H1 (cell line): ENCODE measurements at regions not wholly inside any gene's neighbourhood (a gene's known extent, or its start where the extent isn't known, plus 50 kb on each side); places are given as distances from the start of the nearest gene placed in this dataset.

Experiments used
- CTCF ChIA-PET: fragments of 300-600 bp; sonication (Branson Sonifier 250); formaldehyde crosslinking; loops from one replicate; lab custom pipeline; 2021; ENCODE audit not compliant: partially characterized antibody; lab: Charles Lee
- POLR2A ChIA-PET: fragments of 300-600 bp; sonication (Branson Sonifier 250); formaldehyde crosslinking; loops from one replicate; lab custom pipeline; 2021; ENCODE audit warnings: inconsistent platforms; ENCODE audit not compliant: partially characterized antibody; lab: Charles Lee
- DNase-seq, 2 experiments: peaks; one replicate each; pipeline versions ENCODE4 v3.0.0 to v3.0.0-alpha.2; 2010 to 2022; ENCODE audit warnings: low spot score in 2 of 2, low read depth in 1 of 2, mixed read lengths in 1 of 2
- FAIRE-seq: peaks from 2 replicates; lab custom pipeline; 2011; peaks lifted over from hg19 to GRCh38; lab: Jason Lieb, UNC
- H2AFZ ChIP-seq: 2 replicates; pipeline ENCODE4 v1.8.1; 2012; ENCODE audit warnings: low read length, inconsistent platforms
- H2AK5ac ChIP-seq: 2 replicates; pipeline ENCODE4 v1.6.1; 2013; ENCODE audit warnings: low read depth, low read length
- H2BK120ac ChIP-seq: replicated peaks from 2 replicates; pipeline ENCODE3; 2013; ENCODE audit warnings: low read depth, low read length, inconsistent platforms
- H2BK12ac ChIP-seq: 2 replicates; pipeline ENCODE4 v1.6.1; 2013; ENCODE audit warnings: low read depth, low read length
- H2BK15ac ChIP-seq: 2 replicates; pipeline ENCODE4 v1.6.1; 2013; ENCODE audit warnings: low read length
- H2BK20ac ChIP-seq: 2 replicates; pipeline ENCODE4 v1.6.1; 2013; ENCODE audit warnings: low read length
- H2BK5ac ChIP-seq: 2 replicates; pipeline ENCODE4 v1.6.1; 2013; ENCODE audit warnings: low read depth, low read length
- H3K14ac ChIP-seq: 2 replicates; pipeline ENCODE4 v1.6.1; 2013; ENCODE audit warnings: inconsistent platforms; ENCODE audit not compliant: insufficient read length
- H3K18ac ChIP-seq: 2 replicates; pipeline ENCODE4 v1.6.1; 2013; ENCODE audit warnings: low read length; ENCODE audit errors: extremely low read depth
- H3K23ac ChIP-seq: 2 replicates; pipeline ENCODE4 v1.6.1; 2013; ENCODE audit warnings: inconsistent platforms; ENCODE audit not compliant: insufficient read length
- H3K23me2 ChIP-seq: 2 replicates; pipeline ENCODE4 v1.6.1; 2013; ENCODE audit warnings: low read depth, low read length
- H3K27ac ChIP-seq: 2 replicates; pipeline ENCODE4 v1.6.1; 2011; ENCODE audit warnings: low read depth, low read length, inconsistent platforms
- H3K27me3 ChIP-seq, 4 experiments: replicated peaks in 1 of 4; 1 replicate in 1 of 4; 2 replicates in 3 of 4; pipeline versions ENCODE4 v1.6.1 to v1.8.1; 2011 to 2013; ENCODE audit warnings: low read length in 3 of 4, mild to moderate bottlenecking in 3 of 4, inconsistent platforms in 2 of 4, mixed read lengths in 2 of 4, moderate library complexity in 1 of 4; ENCODE audit not compliant: control insufficient read depth in 3 of 4, insufficient read depth in 3 of 4; ENCODE audit errors: extremely low read depth in 1 of 4
- H3K36me3 ChIP-seq, 4 experiments: 2 replicates each; pipeline versions ENCODE4 v1.6.1 to v1.8.1; 2011 to 2013; ENCODE audit warnings: mild to moderate bottlenecking in 4 of 4, low read length in 3 of 4, moderate library complexity in 2 of 4, control low read depth in 1 of 4, inconsistent platforms in 1 of 4; ENCODE audit not compliant: insufficient read depth in 4 of 4, control insufficient read depth in 2 of 4
- H3K4ac ChIP-seq: replicated peaks from 2 replicates; pipeline ENCODE3; 2013; ENCODE audit warnings: low read length, low read depth, mixed read lengths, inconsistent platforms; ENCODE audit not compliant: insufficient read length
- H3K4me1 ChIP-seq, 4 experiments: replicated peaks in 1 of 4; 1 replicate in 1 of 4; 2 replicates in 3 of 4; pipeline versions ENCODE4 v1.6.1 to v1.8.1; 2011 to 2013; ENCODE audit warnings: low read length in 3 of 4, inconsistent platforms in 2 of 4, mixed read lengths in 1 of 4; ENCODE audit not compliant: insufficient read depth in 4 of 4, control insufficient read depth in 3 of 4
- H3K4me2 ChIP-seq, 2 experiments: 2 replicates each; pipeline versions ENCODE4 v1.6.1 to v1.8.1; 2011 to 2013; ENCODE audit warnings: low read depth in 2 of 2, low read length in 2 of 2, control low read depth in 1 of 2, inconsistent platforms in 1 of 2, mild to moderate bottlenecking in 1 of 2; ENCODE audit not compliant: insufficient read depth in 1 of 2
- H3K4me3 ChIP-seq, 4 experiments: fragments of 200-600, 300-600 bp in 1 of 4; sonication (generic), shearing (Covaris generic), sonication (Bioruptor Twin) in 1 of 4; 2 replicates each; pipeline versions ENCODE4 v1.5.1 to v1.8.1; 2011 to 2016; ENCODE audit warnings: low read length in 4 of 4, low read depth in 3 of 4, control low read depth in 2 of 4, inconsistent platforms in 2 of 4, mild to moderate bottlenecking in 2 of 4, mixed read lengths in 1 of 4, moderate library complexity in 1 of 4; ENCODE audit not compliant: insufficient read depth in 2 of 4; ENCODE audit errors: extremely low read depth in 1 of 4
- H3K56ac ChIP-seq: replicated peaks from 2 replicates; pipeline ENCODE3; 2013; ENCODE audit warnings: low read depth, mild to moderate bottlenecking, mixed read lengths, low read length, inconsistent platforms; ENCODE audit not compliant: insufficient read length
- H3K79me1 ChIP-seq: 2 replicates; pipeline ENCODE4 v1.6.1; 2013; ENCODE audit warnings: low read depth, low read length, control low read depth
- H3K79me2 ChIP-seq, 2 experiments: 2 replicates each; pipeline versions ENCODE4 v1.6.1 to v1.8.1; 2012 to 2013; ENCODE audit warnings: low read length in 2 of 2, mild to moderate bottlenecking in 2 of 2, inconsistent platforms in 1 of 2; ENCODE audit not compliant: insufficient read depth in 2 of 2, control insufficient read depth in 1 of 2
- H3K9ac ChIP-seq, 4 experiments: replicated peaks in 1 of 4; 1 replicate in 1 of 4; 2 replicates in 3 of 4; pipeline versions ENCODE4 v1.6.1 to v1.8.1; 2011 to 2013; ENCODE audit warnings: low read depth in 3 of 4, low read length in 3 of 4, control low read depth in 2 of 4, mild to moderate bottlenecking in 2 of 4, moderate library complexity in 2 of 4, inconsistent platforms in 1 of 4; ENCODE audit errors: extremely low read depth in 1 of 4
- H3K9me3 ChIP-seq, 2 experiments: 2 replicates each; pipeline versions ENCODE4 v1.6.1 to v1.8.1; 2012 to 2013; ENCODE audit warnings: mild to moderate bottlenecking in 2 of 2, moderate library complexity in 2 of 2, control low read depth in 1 of 2, inconsistent platforms in 1 of 2, low read depth in 1 of 2, low read length in 1 of 2, mixed read lengths in 1 of 2; ENCODE audit not compliant: insufficient read depth in 2 of 2
- H4K20me1 ChIP-seq, 2 experiments: replicated peaks in 1 of 2; 2 replicates each; pipeline versions ENCODE3 to v1.8.1; 2011 to 2013; ENCODE audit warnings: inconsistent platforms in 2 of 2, low read length in 2 of 2, mild to moderate bottlenecking in 1 of 2; ENCODE audit not compliant: insufficient read depth in 2 of 2, control insufficient read depth in 1 of 2
- H4K5ac ChIP-seq: 2 replicates; pipeline ENCODE4 v1.6.1; 2013; ENCODE audit warnings: low read length, low read depth, mixed read lengths, inconsistent platforms; ENCODE audit not compliant: insufficient read length
- H4K8ac ChIP-seq: 2 replicates; pipeline ENCODE4 v1.8.0; 2013; ENCODE audit warnings: mild to moderate bottlenecking, moderate library complexity, low read length, inconsistent platforms; ENCODE audit not compliant: insufficient read depth; ENCODE audit errors: extremely low read depth
- H4K91ac ChIP-seq: replicated peaks from 2 replicates; pipeline ENCODE3; 2013; ENCODE audit warnings: low read length, mixed read lengths, inconsistent platforms; ENCODE audit not compliant: insufficient read length
- CTCF ChIP-seq, 3 experiments: IDR thresholded peaks; 1 replicate in 2 of 3; 2 replicates in 1 of 3; pipeline versions ENCODE4 v1.5.1 to v1.6.1; 2011; ENCODE audit warnings: low read length in 3 of 3, mild to moderate bottlenecking in 3 of 3, inconsistent platforms in 2 of 3, low read depth in 1 of 3, moderate library complexity in 1 of 3; ENCODE audit not compliant: insufficient read depth in 1 of 3; ENCODE audit errors: control extremely low read depth in 1 of 3
- RAD21 ChIP-seq, 2 experiments: IDR thresholded peaks in 1 of 2; conservative IDR thresholded peaks in 1 of 2; 2 replicates each; pipeline ENCODE4 v1.6.1; 2011; ENCODE audit warnings: low read depth in 2 of 2, low read length in 2 of 2, improper control_type of control experiment in 1 of 2, inconsistent platforms in 1 of 2, mild to moderate bottlenecking in 1 of 2, moderate library complexity in 1 of 2
- USF2 ChIP-seq: IDR thresholded peaks from 2 replicates; pipeline ENCODE4 v1.6.1; 2011; ENCODE audit warnings: low read length, improper control_type of control experiment
- whole genome bisulfite sequencing, 2 experiments: shearing (Covaris generic) in 1 of 2; methylation state at CpG; one replicate each; pipeline versions ENCODE4 v1.1.6 to v1.1.7; 2013 to 2015; ENCODE audit warnings: low lambda C conversion rate in 2 of 2, mixed read lengths in 2 of 2, inconsistent platforms in 1 of 2, low coverage in 1 of 2, missing lambda C conversion rate in 1 of 2; ENCODE audit not compliant: insufficient replicate concordance in 2 of 2, insufficient coverage in 1 of 2, insufficient read length in 1 of 2; ENCODE audit errors: extremely low coverage in 1 of 2, missing lambda C conversion rate in 1 of 2; 5-methylcytosine and 5-hydroxymethylcytosine counted together

- no peak overlapping the region for H2BK20ac ChIP-seq
- DNase-seq (no peak), FAIRE-seq (no peak)
- H3K23me2 ChIP-seq = no peaks in the 10 kb centered on the region
- 81% methylated on average over 4 of the region's 4 CpGs; no CpG with 5 or more reads in 1 of the 2 experiments for WGBS, 2 experiments
- H2BK5ac ChIP-seq = no peak overlapping the region
- ChIA-PET CTCF (interaction anchor here (0.6 to 1.3 kb wide), 2 partner anchors 9 to 215 kb away, joined by 3 to 4 read pairs; no protein-coding TSS in a partner anchor), POLR2A (no interaction called here)
- no peak overlapping the region for H2AFZ ChIP-seq
- H2BK12ac ChIP-seq = no peak overlapping the region
- no peak overlapping the region for H3K4me3 ChIP-seq
- no peak overlapping the region for H3K9ac ChIP-seq
- peaks cover 0 to 3% (median 0%) of the 10 kb centered on the region in 4 experiments; a peak in 1 of 7 replicates for H3K27me3 ChIP-seq
- no peaks in the 10 kb centered on the region for H3K36me3 ChIP-seq
- H3K79me1 ChIP-seq = no peaks in the 10 kb centered on the region
- no peaks in the 10 kb centered on the region for H3K4me1 ChIP-seq
- H3K56ac ChIP-seq = no peak overlapping the region
- H4K20me1 ChIP-seq = no peaks in the 10 kb centered on the region
- H3K9me3 ChIP-seq = no peaks in the 10 kb centered on the region
- no peak overlapping the region for H4K91ac ChIP-seq
- no peak overlapping the region for H3K14ac ChIP-seq
- H3K18ac ChIP-seq = no peak overlapping the region
- no peak overlapping the region for H4K5ac ChIP-seq
- H3K4ac ChIP-seq = no peak overlapping the region
- no peak overlapping the region for H3K4me2 ChIP-seq
- no peak overlapping the region for H2BK120ac ChIP-seq
- no peak overlapping the region for H4K8ac ChIP-seq
- no peak overlapping the region for H2BK15ac ChIP-seq
- H3K23ac ChIP-seq = no peak overlapping the region
- no peaks in the 10 kb centered on the region for H3K79me2 ChIP-seq
- no peak overlapping the region for H2AK5ac ChIP-seq
- TF ChIP-seq USF2 (no peak), RAD21 (IDR thresholded peaks at IDR 0.05 in 1 of 2, conservative IDR thresholded peaks at IDR 0.05 in 1 of 2; ENCODE audit: low read depth in 2 of 2, low read length in 2 of 2) (peak; percentile 44 to 54), CTCF (IDR thresholded peaks at IDR 0.05; ENCODE audit: control extremely low read depth in 1 of 3, insufficient read depth in 1 of 3, low read depth in 1 of 3, low read length in 3 of 3) (peak in 2 of 3 experiments; percentile 25 to 32; a peak in 2 of 4 replicates)
- no peak overlapping the region for H3K27ac ChIP-seq
Observed at GRCh38 chr11:30120045-30120589, 103.3 kb upstream of the KCNA4 start.
